ENCODE measurements at regions not wholly inside any gene's neighbourhood (a gene's known extent, or its start where the extent isn't known, plus 50 kb on each side); places are given as distances from the start of the nearest gene placed in this dataset.

- TF ChIP-seq ZNF274 (CRISPR knock-in tag; IDR thresholded peaks at IDR 0.05) (no peak), ZFP36L2 (CRISPR knock-in tag; IDR thresholded peaks at IDR 0.05) (no peak), ZNF383 (CRISPR knock-in tag; IDR thresholded peaks at IDR 0.05; ENCODE audit: borderline replicate concordance) (no peak), RBM39 (IDR thresholded peaks at IDR 0.05; ENCODE audit: low read depth, low read length, poor library complexity, severe bottlenecking) (no peak), MAFF (IDR thresholded peaks at IDR 0.05; ENCODE audit: low read depth, low read length) (peak; percentile 70), KIAA2018 (CRISPR knock-in tag; IDR thresholded peaks at IDR 0.05; ENCODE audit: borderline replicate concordance) (no peak), E2F5 (CRISPR knock-in tag; conservative IDR thresholded peaks at IDR 0.05) (no peak), CEBPG (CRISPR knock-in tag; IDR thresholded peaks at IDR 0.05) (no peak), PRDM10 (CRISPR knock-in tag; IDR thresholded peaks at IDR 0.05; ENCODE audit: low read depth) (no peak), NR2F1 (CRISPR knock-in tag; IDR thresholded peaks at IDR 0.05) (peak; percentile 20 to 35; a peak in 2 of 4 replicates), THRA (CRISPR knock-in tag; IDR thresholded peaks at IDR 0.05; ENCODE audit: borderline replicate concordance) (no peak), KDM5B (CRISPR knock-in tag; IDR thresholded peaks at IDR 0.05; ENCODE audit: borderline replicate concordance) (no peak), KLF11 (CRISPR knock-in tag; IDR thresholded peaks at IDR 0.05) (no peak), HOXA5 (CRISPR knock-in tag; IDR thresholded peaks at IDR 0.05) (no peak), ZZZ3 (CRISPR knock-in tag; IDR thresholded peaks at IDR 0.05; ENCODE audit: borderline replicate concordance) (no peak), HDAC1 (CRISPR knock-in tag; IDR thresholded peaks at IDR 0.05) (0 out of 2 replicates have a peak, but pooled peaks have one; percentile 24)
Measured at GRCh38 chr13:21309542-21310172, 133.2 kb downstream of the MRPL57 start (continued).
